HG03571 (cell line): ENCODE measurements at regions not wholly inside any gene's neighbourhood (a gene's known extent, or its start where the extent isn't known, plus 50 kb on each side); places are given as distances from the start of the nearest gene placed in this dataset.
"Not testable (repeated sequence)": the region's sequence is repeated elsewhere in the genome, so short reads cannot be mapped to it uniquely, and the experiment has no call there.

Experiments used
- ATAC-seq: cut with Tn5 transposase; IDR thresholded peaks from one replicate; pipeline ENCODE4 v1.9.1; 2021; ENCODE audit not compliant: unreplicated experiment

- ATAC-seq: no peak
Observed at GRCh38 chr5:143541943-143542797, 138.7 kb upstream of the NR3C1 start.

DNA sequence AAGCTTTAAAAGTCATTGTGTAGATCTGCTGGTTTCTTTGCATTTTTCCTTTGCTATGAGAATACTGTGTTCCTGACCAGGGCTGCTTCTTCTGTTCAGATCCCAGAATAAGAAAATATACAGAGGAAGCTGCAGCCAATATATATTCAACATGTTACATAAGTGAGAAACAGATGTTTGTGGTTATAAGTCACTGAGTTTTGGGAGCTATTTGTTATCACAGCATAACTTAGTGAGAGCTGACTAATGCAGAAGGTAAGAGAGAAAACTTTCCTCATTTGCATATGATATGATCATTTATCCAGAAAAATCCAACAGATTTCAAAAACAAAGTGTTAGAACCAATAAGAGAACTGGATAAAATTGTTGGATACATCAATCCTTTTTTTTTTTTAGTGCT is 136.3 kb upstream of the NR3C1 start:
- no peak for ATAC-seq

- ATAC-seq: no peak
Observed at GRCh38 chr5:143537056-143537455, 133.6 kb upstream of the NR3C1 start.

DNA sequence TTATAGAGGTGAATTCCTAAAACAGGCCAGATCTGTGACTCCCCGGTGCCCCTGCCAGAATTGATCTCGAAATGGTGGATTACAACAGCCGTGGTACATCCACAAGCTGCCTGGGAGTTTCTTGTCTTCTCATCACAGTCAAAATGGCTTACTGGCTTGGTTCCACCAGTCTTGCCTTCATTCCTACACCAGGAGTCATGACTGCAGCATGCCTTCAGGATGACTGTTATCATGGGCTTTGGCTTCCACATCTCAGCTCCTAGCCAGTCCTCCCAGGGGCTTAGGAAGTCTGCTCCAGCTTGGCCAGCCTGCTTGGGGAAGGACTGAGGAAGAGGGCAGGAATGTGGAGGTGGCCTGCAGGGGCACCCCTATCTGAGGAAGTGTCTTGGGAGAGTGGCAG is 132.9 kb upstream of the NR3C1 start:
- ATAC-seq: no peak

DNA sequence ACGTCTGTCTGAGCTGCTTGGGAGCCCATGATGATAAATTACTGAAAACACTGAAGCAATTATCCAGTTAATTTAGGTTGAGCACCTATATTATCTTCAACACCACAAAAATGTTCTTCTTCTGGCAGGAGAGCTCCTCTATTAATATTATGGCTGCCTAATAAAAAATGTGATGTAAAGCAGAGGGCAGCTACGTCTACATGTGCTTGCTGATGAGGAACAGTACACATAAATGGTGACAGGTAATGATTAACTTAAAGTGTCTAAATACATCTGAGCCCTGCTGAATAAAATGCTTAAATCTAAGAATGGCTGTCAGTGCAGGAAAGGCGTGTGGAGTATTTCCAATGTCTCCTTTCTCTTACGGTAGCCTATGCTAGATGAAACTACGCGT is 131.3 kb upstream of the NR3C1 start:
- ATAC-seq: no peak

DNA sequence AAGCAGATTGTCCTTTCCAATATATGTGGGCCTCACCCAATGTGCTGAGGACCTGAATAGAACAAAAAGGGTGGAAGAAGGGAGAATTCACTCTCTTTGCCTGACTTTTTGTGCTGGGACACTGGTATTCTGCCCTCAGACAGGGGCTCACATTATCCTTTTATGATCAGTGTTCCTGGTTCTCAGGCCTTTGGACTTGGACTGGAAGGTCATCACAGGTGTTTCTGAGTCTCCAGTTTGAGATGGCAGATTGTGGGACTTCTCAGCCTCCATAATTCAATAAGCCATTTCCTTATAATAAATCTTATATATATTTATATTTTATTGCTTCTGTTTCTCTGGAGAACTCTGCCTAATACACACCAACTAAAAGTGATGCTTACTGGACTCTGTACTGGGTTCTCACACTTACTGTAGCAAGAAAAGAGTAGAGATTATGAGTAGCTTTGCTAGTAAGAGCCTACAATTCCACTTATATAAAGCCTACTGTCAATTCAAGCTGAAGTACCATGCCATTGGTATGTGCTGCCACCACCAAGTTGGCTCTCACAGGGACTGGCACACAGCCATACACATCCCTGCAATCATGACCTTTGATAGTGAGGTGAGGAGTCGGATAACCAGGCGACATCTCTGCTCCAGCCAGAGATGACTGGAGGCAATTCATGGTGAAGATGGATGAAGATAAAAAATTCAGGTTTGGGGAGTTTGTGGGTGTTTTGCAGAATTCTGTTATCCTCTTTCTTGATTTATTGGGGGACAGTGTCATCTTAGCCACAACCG is 130.7 kb upstream of the NR3C1 start:
- ATAC-seq: no peak

- ATAC-seq: no peak
Observed at GRCh38 chr5:143533475-143533874, 130.0 kb upstream of the NR3C1 start.

- no peak for ATAC-seq
Observed at GRCh38 chr5:143527808-143528207, 124.3 kb upstream of the NR3C1 start.

GRCh38 chr5:143525176-143525575 is 121.7 kb upstream of the NR3C1 start:
- no peak for ATAC-seq

DNA sequence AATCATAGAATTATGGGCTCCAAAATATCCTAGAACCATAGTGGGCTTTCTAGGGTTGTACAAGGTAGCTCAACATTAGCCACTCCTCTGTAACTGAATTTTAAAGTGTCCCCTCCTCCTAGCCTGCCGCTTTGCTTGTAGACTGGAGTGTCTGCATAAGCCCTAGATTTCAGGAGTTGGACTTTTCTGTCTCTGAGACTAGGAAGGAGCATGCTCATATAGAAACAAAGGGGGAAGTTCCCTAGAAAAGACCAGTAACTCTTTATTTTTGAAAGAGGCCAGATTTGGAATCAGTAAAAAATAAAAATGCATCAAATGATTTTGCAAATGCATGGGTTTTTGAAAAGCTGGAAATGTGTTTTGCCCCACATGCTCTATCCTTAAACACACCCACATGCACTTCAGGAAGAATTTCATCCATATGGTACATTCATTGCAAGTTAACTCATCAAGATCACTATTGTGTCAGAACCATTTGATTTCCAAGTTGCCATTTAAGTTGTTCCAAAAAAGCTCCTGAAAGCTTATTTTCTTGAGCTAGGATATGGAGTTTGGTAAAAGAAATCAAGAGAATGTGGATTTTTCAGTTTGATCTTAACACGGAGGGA is 121.0 kb upstream of the NR3C1 start:
- ATAC-seq: no peak

- no peak for ATAC-seq
Observed at GRCh38 chr5:143521846-143522400, 118.4 kb upstream of the NR3C1 start.

- ATAC-seq: no peak
Observed at GRCh38 chr5:143521141-143521540, 117.7 kb upstream of the NR3C1 start.

DNA sequence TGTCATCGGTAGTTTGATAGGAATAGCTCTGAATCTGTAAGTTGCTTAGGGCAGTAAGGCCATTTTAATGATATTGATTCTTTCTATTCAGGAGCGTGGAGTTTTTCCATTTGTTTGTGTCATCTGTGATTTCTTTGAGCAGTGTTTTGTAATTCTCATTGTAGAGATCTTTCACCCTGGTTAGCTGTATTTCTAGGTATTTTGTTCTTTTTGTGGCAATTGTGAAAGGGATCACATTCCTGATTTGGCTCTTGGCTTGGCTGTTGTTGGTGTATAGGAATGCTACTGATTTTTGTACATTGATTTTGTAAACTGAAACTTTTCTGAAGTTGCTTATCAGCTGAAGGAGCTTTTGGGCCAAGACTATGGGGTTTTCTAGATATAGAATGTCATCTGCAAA is 115.7 kb upstream of the NR3C1 start:
- ATAC-seq: not testable (repeated sequence)

GRCh38 chr5:143517824-143518223 is 114.3 kb upstream of the NR3C1 start:
- ATAC-seq: not testable (repeated sequence)

GRCh38 chr5:143516249-143516648 is 112.8 kb upstream of the NR3C1 start:
- no peak for ATAC-seq

DNA sequence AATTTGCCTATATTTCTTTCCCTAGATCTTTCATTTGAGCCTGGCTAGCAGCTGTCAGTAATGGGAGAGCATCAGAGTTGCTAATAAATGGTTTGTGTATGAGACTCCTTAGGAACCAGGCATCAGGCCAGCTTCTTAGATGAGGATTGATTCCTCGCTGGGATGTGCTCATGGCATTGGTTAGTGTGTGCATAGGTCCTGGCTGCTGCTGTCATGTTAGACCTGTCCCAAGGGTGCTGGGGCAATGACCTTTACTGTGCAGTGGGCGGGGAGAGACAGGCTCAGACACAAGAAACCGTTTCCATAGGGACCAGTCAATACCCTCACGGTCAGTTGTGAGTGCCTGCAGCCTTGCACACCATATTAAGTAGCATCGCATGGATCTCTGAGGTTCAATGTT is 112.3 kb upstream of the NR3C1 start:
- ATAC-seq: no peak

DNA sequence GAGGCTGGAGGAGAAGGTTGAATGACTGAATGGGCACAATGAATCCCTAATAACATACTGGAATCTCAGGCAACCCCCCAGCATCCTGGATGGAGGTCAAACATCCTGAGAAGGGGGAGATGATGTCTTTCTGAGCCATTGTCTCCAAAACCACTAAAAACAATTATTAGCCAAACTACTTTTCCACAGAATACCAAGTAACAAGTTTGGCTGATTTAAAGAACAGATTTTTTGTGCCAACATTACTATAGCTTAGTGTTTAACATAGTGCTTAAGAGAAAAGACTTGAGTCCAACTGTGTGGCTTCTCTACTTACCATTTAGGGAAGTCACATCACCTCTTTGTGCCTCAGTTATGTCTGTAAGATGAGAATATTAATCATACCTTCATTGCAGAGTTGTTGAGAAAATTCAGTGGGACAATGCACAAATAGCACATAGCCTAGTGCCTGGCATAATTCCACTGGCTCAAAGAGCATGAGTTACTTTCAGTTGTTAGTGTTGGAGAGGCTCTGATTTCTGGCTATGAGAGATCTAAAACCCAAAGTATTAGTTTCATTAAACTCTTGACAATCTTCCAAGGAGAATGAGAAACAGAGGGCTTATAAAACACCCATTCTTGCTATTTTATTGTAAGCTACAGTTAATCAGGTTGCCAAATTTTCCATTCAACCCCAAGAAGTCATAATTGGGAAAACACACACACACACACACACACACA is 111.3 kb upstream of the NR3C1 start:
- no peak for ATAC-seq

DNA sequence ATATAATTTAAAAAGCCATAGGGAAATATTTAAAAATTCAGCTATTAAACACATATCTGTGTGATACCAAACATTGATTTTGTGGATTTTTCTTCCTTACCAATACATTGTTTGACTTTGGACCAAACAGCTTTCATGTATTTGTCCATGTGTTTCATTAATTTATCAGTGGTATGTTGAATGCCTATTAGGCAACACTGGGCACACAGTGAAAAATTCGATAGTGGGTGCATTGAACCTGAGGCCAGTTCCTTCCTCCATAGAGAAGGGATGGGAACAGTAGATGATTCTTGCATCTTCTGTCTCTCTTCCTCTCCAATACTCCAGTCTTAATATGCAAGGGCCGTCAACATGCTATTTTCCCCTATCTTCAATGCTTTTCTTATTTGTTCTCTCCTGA is 110.2 kb upstream of the NR3C1 start:
- no peak for ATAC-seq

GRCh38 chr5:143511736-143512135 is 108.2 kb upstream of the NR3C1 start:
- no peak for ATAC-seq

- peak; percentile 89 for ATAC-seq
Observed at GRCh38 chr5:143509758-143510221, 106.3 kb upstream of the NR3C1 start.
